Myocyte (in vitro differentiated cells): ENCODE measurements at regions not wholly inside any gene's neighbourhood (a gene's known extent, or its start where the extent isn't known, plus 50 kb on each side); places are given as distances from the start of the nearest gene placed in this dataset.

Experiments
- DNase-seq: peaks from one replicate; pipeline ENCODE4 v3.0.0-alpha.2; 2012; ENCODE audit warnings: low read depth

DNA sequence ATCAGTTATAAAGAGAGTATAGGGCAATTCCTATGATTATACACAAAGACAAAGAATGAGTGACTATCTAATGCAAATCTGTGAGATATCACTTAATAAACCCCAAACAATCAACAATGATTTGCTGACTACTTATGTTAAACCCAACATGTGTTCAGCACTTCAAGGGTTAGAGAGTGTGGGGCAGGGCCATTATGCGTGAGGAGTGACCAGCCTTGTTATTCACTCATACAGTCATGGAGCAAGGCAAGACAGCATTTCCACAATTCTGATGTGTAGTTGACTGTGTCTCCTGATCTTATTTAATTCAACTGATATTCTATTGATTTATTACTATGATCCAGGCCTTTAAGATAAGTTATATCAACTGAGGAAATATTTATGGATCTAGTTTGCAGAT is 251.7 kb downstream of the CYRIA start:
- no peak for DNase-seq

DNA sequence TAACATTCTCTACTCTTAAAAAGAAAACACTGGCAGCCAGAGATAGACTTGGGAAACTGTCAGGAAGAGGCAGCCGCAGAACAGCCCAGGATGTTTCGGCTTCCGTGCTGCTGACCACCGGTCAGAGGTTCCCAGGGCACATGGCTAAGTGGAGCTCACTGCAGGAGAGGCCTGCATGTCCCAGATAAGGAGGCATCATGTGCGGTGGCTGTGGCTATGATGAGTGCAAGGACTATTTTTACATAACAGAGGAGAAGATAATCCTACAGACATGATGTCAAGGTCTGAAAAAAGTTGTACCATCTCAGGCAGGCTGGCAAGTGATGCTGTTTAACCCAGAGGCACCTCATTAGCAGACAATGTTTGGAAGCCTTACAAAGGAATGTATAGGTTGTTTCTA is 252.3 kb downstream of the CYRIA start:
- DNase-seq, result no peak

DNA sequence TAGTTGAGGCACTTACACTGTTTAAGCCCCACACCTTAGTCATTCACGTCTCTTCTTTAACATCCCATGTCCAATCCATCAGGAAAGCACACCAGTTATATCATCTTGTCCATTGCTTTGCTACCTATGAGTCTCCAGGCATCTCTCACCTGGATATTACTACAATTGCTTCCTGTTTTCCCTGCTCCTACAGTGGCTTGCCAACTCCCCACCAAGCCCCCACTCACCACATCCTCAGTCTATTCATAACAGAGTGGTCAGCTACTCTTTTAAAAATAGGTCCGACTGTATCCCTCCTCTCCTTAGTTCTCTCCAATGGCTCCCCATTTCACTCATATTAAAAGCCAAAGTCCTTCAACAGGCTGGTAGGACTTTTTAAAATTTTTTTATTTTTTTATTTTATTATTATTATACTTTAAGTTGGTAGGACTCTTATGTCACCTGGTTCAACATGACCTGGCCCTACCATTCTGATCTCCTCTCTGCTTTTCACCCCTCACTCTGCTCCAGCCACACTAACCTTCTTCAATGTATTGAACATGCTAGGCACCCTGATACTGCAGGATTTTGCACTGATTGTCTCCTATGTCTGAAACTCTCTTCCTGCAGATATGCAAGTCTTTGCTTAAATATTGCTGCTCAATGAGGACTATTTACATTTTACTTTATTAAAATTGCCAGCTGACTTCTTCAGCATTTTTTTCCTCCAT is 253.2 kb downstream of the CYRIA start:
- no peak for DNase-seq

DNA sequence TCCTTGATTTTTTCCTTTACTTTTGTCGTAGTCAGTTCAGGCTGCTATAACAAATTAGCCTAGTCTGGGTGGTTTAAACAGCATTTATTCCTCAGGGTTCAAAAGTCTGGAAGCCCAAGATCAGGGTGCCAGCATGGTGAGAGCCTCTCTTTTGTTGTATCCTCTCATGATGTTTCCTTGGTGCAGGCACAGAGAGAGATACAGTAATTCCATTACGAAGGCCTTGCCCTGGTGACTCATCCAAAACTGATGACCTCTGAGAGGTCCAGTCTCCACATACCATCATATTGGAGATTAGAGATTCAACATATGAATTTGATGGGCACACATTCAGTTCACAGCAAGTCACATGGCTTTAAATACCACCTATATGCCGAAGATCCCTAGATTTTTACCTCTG is 253.8 kb downstream of the CYRIA start:
- DNase-seq, result no peak

DNA sequence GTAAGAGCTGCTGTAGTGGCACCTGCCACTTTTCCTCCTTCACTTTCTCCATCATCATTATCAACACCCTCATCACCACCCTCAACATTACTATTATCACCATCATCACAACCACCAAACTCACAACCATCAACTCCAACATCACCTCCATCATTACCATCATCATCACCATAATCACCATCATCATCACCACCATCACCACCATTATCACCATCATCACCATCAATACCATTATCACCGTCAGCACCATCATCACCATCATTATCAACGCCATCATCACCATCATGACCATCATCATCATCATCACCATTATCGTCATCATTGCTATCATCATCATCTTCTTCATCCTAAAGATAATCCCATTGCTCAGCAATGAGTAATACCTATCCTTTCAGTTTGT is 255.8 kb downstream of the CYRIA start:
- no peak for DNase-seq

DNA sequence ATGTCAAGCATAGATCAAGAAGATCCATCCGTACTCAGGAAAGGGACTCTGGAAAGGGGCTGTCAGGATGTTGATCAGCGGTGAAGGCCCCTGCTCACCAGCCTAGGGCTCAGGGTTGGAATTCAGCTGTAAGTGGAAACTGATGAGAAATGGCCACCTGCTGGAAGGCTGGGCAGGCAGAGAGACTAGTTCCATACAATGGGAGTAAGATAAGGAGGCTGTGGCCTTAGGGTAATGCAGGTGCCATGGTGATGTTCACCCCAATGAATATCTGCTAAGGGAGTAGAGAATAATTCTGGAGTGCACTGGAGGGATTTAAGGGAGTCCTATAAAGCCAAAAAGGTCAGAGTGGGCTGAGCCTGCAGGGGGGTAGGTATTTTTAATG is 256.6 kb downstream of the CYRIA start:
- no peak for DNase-seq

DNA sequence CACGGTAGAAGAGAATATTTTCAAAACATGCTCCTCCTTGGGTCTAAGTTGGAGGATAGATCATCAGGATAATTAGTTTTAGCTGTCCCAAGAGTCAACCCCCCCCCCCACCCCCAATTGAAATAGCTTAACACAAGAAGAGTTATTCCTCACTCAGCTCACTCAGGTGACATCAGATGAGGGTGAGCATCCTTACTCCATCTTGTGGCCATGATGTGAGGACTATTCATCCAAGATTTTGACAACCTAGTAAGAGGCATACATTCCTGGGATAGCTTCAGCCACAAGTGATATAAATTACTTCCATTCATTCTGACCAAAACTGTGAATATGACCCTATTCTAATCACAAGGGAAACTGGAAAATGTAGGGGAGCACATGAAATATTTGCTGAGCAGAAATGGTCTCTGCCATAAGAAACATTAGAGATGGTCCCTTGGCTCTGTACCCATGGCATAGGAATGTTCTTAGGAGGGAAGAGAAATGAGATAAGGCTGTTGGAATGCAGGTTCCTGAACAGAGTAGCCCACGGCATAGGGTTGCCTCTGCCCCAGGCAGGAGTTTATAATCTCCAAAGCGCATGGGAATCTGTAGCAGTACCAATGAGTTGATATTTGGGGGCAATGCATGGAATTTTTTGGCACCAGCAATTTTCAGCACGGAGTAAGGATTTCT is 257.2 kb downstream of the CYRIA start:
- DNase-seq, result no peak

DNA sequence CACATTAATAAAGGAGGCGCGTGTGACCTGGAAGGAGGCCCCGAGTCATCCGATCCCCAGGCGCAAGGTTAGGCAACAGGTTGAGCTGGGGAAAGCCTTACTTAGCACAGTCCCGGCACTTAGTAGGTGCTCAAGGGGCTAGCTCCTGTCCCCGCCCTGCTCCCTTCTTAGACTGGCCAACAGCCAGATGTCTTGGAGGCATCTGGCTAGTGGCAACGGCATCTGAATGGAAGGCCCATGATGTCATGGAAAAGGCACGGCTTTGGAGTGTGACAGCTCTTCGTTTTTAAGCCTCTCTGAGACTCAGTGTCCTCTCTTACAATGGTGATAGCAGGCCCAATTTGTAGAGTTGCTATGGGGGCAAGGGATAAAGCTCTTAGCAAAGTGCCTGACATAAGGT is 258.3 kb downstream of the CYRIA start:
- no peak for DNase-seq

DNA sequence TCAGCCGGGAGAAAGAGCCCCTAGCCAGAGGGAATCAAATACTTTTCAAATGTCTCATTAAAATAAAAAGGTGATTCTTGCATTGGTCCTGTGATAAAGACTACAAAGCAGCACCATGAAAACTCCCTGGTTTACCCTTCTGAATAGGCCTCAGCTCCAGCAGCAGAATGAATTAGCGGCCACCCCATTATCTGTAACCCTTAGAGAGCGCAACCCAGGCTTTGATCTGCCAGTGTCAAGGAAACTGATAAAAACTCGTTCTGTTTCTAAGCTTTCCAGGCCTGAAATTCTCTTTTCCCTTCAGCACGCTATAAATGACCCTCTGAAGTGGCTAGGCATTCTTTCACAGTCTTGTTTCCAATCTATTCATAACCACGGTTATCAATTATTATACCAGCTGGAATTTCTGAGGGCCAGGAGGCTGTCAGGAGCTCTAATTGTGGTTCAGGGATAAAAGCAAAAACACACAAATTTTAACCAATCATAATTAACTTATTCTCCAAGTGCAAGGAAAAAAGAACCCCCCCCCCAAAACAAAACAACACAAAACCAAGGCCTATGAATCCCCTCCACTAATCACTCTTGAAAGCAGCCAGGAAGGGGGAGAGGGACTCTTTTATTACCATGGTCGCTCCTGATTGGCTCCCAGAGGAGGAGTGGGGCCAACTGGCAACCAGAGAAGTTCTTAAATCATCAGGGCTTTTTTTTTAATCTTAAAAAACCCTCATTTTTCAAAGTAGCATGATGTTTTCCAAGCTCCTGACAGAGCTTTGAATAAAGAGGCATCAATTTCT is 258.9 kb downstream of the CYRIA start:
- no peak for DNase-seq

DNA sequence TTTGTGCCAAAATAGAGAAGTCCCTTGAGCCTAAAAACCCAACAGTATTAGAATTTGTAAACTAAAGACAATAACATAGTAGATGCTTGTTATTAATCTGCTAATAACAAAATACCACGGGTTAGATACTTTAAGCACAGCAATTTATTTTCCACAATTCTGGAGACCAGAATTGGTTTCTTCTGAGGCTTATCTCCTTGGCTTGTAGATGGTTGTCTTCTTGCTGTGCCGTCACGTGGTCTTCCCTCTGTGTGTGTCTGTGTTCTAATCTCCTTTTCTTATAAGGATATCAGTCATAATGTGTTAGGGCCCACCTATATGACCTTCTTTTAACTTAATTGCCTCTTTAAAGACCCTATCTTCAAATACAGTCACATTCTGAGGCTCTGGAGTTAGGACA is 260.1 kb downstream of the CYRIA start:
- no peak for DNase-seq

DNA sequence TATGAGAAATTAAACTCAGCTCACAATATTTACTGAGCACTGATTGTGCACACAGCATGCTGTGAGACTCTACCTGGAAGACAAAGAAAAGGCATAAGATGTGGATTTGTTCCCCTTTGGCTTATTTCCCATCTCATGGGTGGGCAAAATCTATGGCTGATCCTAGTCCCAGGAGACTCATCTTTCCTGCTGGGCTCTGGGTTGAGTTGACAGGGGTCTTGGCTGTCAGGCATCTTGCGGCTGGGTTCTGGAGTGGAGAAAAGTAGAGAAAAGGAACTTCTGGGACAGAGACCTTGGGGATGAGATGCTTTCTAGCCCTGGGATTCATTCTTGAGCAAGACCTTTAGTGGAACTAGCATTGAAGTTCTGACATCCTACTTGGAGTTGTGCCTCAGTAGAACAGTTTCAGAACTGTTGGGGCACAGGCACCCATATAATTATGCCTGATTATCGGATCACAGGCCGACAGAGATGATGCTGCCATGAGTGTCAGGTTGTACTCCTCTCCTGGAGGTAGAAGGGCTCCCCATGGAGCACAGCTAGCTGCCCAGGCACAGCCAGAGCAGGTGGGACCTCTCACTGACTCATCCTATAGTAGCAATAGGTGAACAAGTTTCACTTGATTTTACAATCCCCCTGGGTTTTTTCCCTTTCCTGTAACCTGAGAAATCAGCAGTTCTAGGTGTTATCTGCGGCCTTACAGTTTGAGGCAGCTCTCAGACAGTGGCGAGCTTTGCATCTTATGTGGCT is 260.9 kb downstream of the CYRIA start:
- no peak for DNase-seq

DNA sequence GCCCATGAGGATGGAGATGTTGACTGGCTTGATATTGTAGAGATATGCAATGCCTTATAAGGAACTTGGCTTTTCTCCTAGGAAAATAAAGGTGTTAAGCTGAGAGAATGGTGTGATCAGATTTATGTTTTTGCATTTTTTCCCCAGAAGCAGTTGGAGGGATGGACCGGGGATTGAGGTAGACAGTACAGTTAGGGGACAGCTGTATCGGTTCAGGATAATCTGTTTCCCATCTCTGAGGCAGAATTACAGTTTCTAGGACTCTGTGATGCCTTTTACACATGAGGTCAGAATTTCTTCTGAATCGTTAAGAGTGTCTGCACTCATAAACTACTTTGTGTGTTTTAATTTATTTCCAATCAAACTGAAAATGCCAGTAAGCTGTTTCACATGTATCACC is 261.5 kb downstream of the CYRIA start:
- no peak for DNase-seq

DNA sequence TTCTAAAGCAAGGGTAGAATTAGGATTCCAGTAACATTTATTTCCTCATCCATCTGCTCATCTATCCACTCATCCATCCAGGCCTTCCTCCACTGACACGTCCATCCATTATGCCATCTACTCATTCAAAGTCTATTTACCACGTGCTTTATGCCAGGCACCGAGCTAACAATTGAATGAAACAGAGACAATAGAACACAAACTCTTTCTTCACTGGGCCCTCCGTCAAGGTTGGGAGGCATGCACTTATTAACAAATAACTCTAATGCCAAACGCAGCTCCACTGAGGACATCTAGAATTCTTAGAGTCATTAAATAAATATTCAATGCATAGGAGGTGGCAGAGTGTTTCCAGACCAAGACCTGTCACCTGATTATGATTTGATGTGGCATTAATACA is 262.7 kb downstream of the CYRIA start:
- DNase-seq, result no peak

DNA sequence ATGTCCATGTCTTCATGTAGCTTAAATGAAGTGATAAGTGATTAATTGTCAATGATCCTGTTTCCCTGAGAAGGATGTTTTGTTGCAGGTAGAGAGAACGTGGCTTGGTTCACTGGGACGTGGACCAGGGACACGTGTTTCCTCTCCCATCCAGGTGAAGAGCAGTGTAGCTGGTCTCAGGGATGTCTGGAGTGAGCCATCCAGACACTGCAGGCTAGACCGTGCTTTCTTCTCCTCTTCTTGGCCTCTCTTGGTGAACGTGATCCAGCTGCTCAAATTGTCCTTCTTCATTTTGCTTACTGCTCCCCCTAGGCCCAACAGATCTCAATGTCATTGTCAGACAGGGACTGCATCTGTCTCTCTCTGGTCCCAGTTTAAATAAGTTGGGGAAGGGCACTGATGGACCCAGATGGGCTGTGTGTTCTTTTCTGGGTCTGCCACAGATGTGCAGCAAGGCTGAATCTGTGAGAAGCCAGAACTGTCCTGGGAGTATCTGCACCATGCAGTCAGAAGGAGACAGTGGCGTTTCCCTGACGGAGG is 263.8 kb downstream of the CYRIA start:
- DNase-seq, result no peak

DNA sequence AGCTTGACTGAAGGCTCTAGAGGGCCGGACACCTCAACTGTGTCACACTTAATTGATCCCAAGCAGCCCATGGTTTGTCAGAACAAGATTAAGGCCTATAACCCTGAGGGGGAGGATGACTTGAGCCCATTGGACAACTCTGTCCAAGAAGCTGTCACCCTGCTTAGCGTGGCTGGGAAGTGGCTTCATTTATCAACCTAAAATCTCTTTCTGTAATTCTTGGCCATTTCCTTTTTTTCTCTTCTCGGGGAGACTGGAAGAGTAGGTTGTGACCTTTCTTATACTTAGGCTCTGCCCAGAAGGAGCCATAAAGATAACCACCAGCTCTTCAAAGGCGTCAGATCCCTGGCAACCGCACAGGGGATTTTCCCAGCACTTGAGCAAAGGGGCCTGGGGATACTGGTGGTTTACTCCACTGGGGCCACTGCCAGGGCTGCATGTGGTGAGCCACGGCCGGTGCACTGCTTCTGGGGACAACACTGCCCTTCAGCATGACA is 265.5 kb downstream of the CYRIA start:
- DNase-seq, result no peak

DNA sequence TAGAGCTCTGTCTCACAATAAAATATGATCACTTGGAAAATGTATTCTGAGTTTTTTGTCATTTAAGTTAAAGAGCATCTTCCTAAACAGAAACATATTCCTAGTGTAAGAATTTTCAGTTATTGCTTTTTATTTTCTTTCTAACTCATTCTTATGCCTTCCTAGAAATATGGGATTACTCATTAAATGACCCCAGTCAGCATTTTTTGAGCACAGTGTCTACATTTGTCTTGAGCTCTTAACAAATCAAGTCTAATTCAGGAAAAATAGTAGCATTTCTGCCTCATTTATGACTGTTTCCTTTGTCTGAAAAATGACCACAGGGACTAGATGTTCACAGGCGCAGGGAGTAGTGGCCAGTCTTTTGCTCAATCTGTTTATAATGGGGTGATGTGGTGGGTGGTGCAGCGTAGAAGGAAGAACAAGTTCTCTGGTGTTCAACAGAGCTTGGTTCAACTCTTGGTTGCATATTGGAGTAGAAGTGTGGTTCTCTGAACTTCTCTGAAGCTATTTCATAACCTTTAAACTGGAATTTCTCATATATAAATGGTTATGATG is 267.1 kb downstream of the CYRIA start:
- no peak for DNase-seq

DNA sequence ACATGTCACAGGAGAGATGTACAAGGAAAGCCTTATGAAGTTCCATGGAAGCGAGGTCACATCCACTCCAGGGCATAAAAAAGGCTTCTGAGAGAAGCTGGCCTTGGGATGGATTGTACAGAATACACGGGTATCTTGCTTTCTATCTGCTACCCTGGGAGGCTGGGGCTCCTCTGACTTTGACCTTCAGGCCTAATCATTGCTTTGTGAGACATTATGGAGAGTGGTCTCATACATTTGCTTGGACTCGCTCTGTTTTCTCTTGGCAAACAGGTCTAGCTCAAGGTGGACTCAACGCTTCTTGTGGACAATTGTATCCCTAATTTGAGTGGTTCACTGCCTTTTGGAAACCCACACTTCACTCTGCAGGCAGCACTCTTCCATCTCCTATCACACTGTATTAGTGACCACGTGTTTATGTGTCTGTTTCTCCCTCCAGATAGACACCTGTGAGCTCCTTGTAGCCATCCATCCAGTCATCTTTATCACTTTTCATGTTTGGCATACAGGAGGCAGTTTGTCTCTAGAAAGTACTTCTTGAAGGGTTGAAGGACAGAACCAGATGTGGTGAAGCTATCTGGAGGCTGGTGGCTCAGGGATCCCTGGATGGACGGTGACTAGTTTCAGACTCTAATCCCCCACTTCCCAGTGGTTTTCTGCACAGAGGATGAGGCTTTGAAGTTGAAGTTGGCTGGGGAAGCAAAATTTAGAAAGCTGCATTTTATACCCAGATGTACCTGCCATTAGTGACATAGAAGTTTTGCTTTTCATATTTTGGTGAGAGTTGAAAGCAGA is 267.8 kb downstream of the CYRIA start:
- DNase-seq, result no peak

DNA sequence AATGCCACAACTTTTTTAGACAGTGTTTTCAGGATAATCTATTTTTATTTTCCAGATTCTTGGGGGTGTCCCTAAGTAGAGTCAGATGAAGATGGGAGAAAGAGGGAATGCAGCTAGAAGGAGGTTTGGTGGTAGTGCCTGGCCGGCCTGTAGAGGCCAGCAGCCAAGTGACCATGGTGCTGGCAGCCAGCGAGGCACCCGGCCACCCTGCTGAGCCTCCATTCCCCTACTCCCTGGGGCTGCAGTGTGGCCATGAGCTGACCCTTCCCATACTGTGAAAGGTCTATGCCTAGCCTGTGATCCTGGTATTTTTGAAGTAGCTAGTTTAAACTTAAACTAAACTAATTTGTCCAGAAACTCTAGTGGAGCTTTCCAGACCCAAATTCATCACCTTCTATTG is 268.6 kb downstream of the CYRIA start:
- DNase-seq, result no peak

DNA sequence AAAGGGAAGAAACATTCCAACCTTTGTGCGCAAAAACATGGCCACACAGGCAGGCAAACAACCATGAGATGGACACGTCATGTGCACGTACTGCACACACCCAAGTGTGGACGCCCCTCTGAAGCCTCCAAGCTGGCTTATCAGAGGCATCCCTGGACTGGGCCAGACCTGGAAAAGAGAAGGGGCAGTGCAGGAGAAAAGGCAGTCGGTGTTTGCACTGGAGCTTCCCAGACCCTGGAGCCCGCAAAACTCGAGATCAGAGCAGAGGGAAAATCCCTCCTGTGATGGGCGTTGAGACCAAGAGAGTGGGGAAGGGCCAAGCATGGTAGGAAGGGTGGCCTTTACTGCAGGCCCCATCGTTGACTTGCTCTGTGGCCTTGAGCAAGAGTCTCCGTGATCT is 269.5 kb downstream of the CYRIA start:
- no peak for DNase-seq

DNA sequence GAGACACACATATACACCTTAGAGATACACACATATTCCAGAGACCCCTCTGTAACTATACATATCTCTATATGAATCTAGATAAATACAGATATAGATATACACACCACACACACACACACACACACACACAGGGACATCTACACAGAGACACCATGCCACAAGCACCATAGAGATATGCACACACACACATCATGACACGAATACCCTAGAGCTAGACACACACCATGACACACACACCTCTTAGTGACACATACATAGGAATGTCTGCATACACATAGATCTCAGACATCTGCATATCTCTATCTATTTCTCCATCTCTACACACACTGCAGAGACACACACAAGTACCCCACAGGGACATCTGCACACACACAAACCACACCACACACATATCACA is 270.0 kb downstream of the CYRIA start:
- DNase-seq, result no peak
